AG09309 (cell line): ENCODE measurements at regions not wholly inside any gene's neighbourhood (a gene's known extent, or its start where the extent isn't known, plus 50 kb on each side); places are given as distances from the start of the nearest gene placed in this dataset.

Experiments used
- DNase-seq: peaks from one replicate; pipeline ENCODE4 v3.0.0-alpha.2; 2010; ENCODE audit warnings: low read depth
- H3K4me3 ChIP-seq: 2 replicates; pipeline ENCODE4 v1.5.1; 2011; ENCODE audit warnings: mild to moderate bottlenecking, low read depth, low read length, moderate library complexity; ENCODE audit not compliant: control insufficient read depth
- CTCF ChIP-seq: IDR thresholded peaks from 2 replicates; pipeline ENCODE4 v1.5.1; 2011; ENCODE audit warnings: mild to moderate bottlenecking, low read depth, low read length, inconsistent platforms; ENCODE audit not compliant: insufficient read depth, control insufficient read depth; ENCODE audit errors: missing control alignments

GRCh38 chr1:177556163-177556562 is 385.4 kb downstream of the BRINP2 start:
- no peak overlapping the region for H3K4me3 ChIP-seq
- no peak for TF ChIP-seq CTCF

GRCh38 chr1:177547200-177547599 is 376.4 kb downstream of the BRINP2 start:
- TF ChIP-seq CTCF = no peak
- DNase-seq = no peak
- no peak overlapping the region for H3K4me3 ChIP-seq

More at GRCh38 chr1:177556163-177556562, 385.4 kb downstream of the BRINP2 start:
- DNase-seq = no peak

GRCh38 chr1:177546346-177546745 is 375.6 kb downstream of the BRINP2 start:
- DNase-seq = no peak
- TF ChIP-seq CTCF = no peak
- no peak overlapping the region for H3K4me3 ChIP-seq

GRCh38 chr1:177526201-177526600 is 355.4 kb downstream of the BRINP2 start:
- no peak overlapping the region for H3K4me3 ChIP-seq
- TF ChIP-seq CTCF = no peak
- DNase-seq = no peak

GRCh38 chr1:177525176-177525575 is 354.4 kb downstream of the BRINP2 start:
- no peak for TF ChIP-seq CTCF
- no peak for DNase-seq

GRCh38 chr1:177517546-177517945 is 346.8 kb downstream of the BRINP2 start:
- no peak for TF ChIP-seq CTCF
- H3K4me3 ChIP-seq = no peak overlapping the region
- no peak for DNase-seq

More at GRCh38 chr1:177525176-177525575, 354.4 kb downstream of the BRINP2 start:
- H3K4me3 ChIP-seq = no peak overlapping the region

GRCh38 chr1:177514207-177514606 is 343.4 kb downstream of the BRINP2 start:
- no peak for TF ChIP-seq CTCF
- no peak overlapping the region for H3K4me3 ChIP-seq
- no peak for DNase-seq
